Inferior parietal cortex (tissue), 1 donor: ENCODE measurements at regions not wholly inside any gene's neighbourhood (a gene's known extent, or its start where the extent isn't known, plus 50 kb on each side); places are given as distances from the start of the nearest gene placed in this dataset.
"Not testable (repeated sequence)": the region's sequence is repeated elsewhere in the genome, so short reads cannot be mapped to it uniquely, and the experiment has no call there.

Experiments
- DNase-seq: peaks from one replicate; pipeline ENCODE4 v3.0.0-alpha.2; 2016; ENCODE audit errors: extremely low spot score

GRCh38 chr3:115388166-115388565 is 235.1 kb upstream of the GAP43 start:
- DNase-seq: peak; percentile 56

- no peak for DNase-seq
Measured at GRCh38 chr3:115388811-115389210, 234.5 kb upstream of the GAP43 start.

- no peak for DNase-seq
Measured at GRCh38 chr3:115396801-115397200, 226.5 kb upstream of the GAP43 start.

GRCh38 chr3:115397433-115397832 is 225.9 kb upstream of the GAP43 start:
- no peak for DNase-seq

GRCh38 chr3:115398506-115398905 is 224.8 kb upstream of the GAP43 start:
- no peak for DNase-seq

GRCh38 chr3:115399750-115400149 is 223.6 kb upstream of the GAP43 start:
- DNase-seq: no peak

- no peak for DNase-seq
Measured at GRCh38 chr3:115401298-115401697, 222.0 kb upstream of the GAP43 start.

GRCh38 chr3:115401851-115402501 is 221.3 kb upstream of the GAP43 start:
- DNase-seq: no peak

- no peak for DNase-seq
Measured at GRCh38 chr3:115402651-115403050, 220.7 kb upstream of the GAP43 start.

GRCh38 chr3:115403786-115404185 is 219.5 kb upstream of the GAP43 start:
- DNase-seq: no peak

- no peak for DNase-seq
Measured at GRCh38 chr3:115409596-115409995, 213.7 kb upstream of the GAP43 start.

GRCh38 chr3:115414610-115415009 is 208.7 kb upstream of the GAP43 start:
- not testable (repeated sequence) for DNase-seq

GRCh38 chr3:115415246-115415996 is 207.9 kb upstream of the GAP43 start:
- no peak for DNase-seq

GRCh38 chr3:115418583-115418982 is 204.7 kb upstream of the GAP43 start:
- no peak for DNase-seq

- DNase-seq: no peak
Measured at GRCh38 chr3:115420086-115420485, 203.2 kb upstream of the GAP43 start.

GRCh38 chr3:115423170-115423569 is 200.1 kb upstream of the GAP43 start:
- no peak for DNase-seq

- DNase-seq: no peak
Measured at GRCh38 chr3:115428841-115429240, 194.5 kb upstream of the GAP43 start.

GRCh38 chr3:115436767-115437301 is 186.5 kb upstream of the GAP43 start:
- DNase-seq: no peak

GRCh38 chr3:115438799-115439198 is 184.5 kb upstream of the GAP43 start:
- no peak for DNase-seq

- DNase-seq: no peak
Measured at GRCh38 chr3:115445559-115445958, 177.8 kb upstream of the GAP43 start.

- no peak for DNase-seq
Measured at GRCh38 chr3:115448851-115449250, 174.5 kb upstream of the GAP43 start.

- DNase-seq: no peak
Measured at GRCh38 chr3:115450036-115450435, 173.3 kb upstream of the GAP43 start.

- DNase-seq: no peak
Measured at GRCh38 chr3:115464036-115464435, 159.3 kb upstream of the GAP43 start.
